HEK293 (cell line): ENCODE measurements at regions not wholly inside any gene's neighbourhood (a gene's known extent, or its start where the extent isn't known, plus 50 kb on each side); places are given as distances from the start of the nearest gene placed in this dataset.

Experiments used
- ATF2 ChIP-seq: fragments of 450-650 bp; formaldehyde crosslinking; IDR thresholded peaks from 2 replicates; pipeline ENCODE4 v1.5.1; 2016; ENCODE audit warnings: missing biosample characterization, missing genetic modification characterization, low read depth
- CTCF ChIP-seq: fragments of 450-650 bp; formaldehyde crosslinking; IDR thresholded peaks from 2 replicates; pipeline ENCODE4 v1.5.1; 2016; ENCODE audit warnings: missing biosample characterization, missing genetic modification characterization
- ELK4 ChIP-seq: IDR thresholded peaks from 2 replicates; pipeline ENCODE4 v1.6.1; 2011; ENCODE audit warnings: mild to moderate bottlenecking, low read depth, low read length, borderline replicate concordance
- REST ChIP-seq: fragments of 450-650 bp; formaldehyde crosslinking; IDR thresholded peaks from 2 replicates; pipeline ENCODE4 v1.5.1; 2016; ENCODE audit warnings: missing biosample characterization, missing genetic modification characterization
- ZBTB21 ChIP-seq: fragments of 450-650 bp; formaldehyde crosslinking; IDR thresholded peaks from 2 replicates; pipeline ENCODE4 v1.5.1; 2017; ENCODE audit warnings: missing biosample characterization, missing genetic modification characterization
- ZFP3 ChIP-seq: fragments of 450-650 bp; formaldehyde crosslinking; IDR thresholded peaks from 2 replicates; pipeline ENCODE4 v1.5.1; 2016; ENCODE audit warnings: low read depth, missing biosample characterization, missing genetic modification characterization
- ZNF202 ChIP-seq: fragments of 450-650 bp; formaldehyde crosslinking; IDR thresholded peaks from 2 replicates; pipeline ENCODE4 v1.5.1; 2016; ENCODE audit warnings: missing biosample characterization, missing genetic modification characterization, borderline replicate concordance
- ZNF513 ChIP-seq: fragments of 450-650 bp; IDR thresholded peaks from 2 replicates; pipeline ENCODE4 v1.5.1; 2018; ENCODE audit warnings: missing biosample characterization, missing genetic modification characterization
- ZNF621 ChIP-seq: fragments of 450-650 bp; formaldehyde crosslinking; IDR thresholded peaks from 2 replicates; pipeline ENCODE4 v1.5.1; 2017; ENCODE audit warnings: missing biosample characterization, missing genetic modification characterization
- ZSCAN4 ChIP-seq: fragments of 450-650 bp; formaldehyde crosslinking; IDR thresholded peaks from 2 replicates; pipeline ENCODE4 v1.5.1; 2017; ENCODE audit warnings: missing biosample characterization, missing genetic modification characterization

GRCh38 chr12:90851800-90852718 is 102.9 kb downstream of the CCER1 start:
- no peak for TF ChIP-seq ZNF202
- no peak for TF ChIP-seq ZNF513 (tag by site-specific recombination)
- TF ChIP-seq CTCF (tag by site-specific recombination), result no peak
- TF ChIP-seq ATF2 (tag by site-specific recombination), result no peak
- TF ChIP-seq ELK4, result no peak
- TF ChIP-seq ZNF621 (tag by site-specific recombination), result no peak
- no peak for TF ChIP-seq ZSCAN4 (tag by site-specific recombination)
- no peak for TF ChIP-seq ZBTB21
- no peak for TF ChIP-seq REST (tag by site-specific recombination)
- no peak for TF ChIP-seq ZFP3 (tag by site-specific recombination)
